ENCODE measurements at regions not wholly inside any gene's neighbourhood (a gene's known extent, or its start where the extent isn't known, plus 50 kb on each side); places are given as distances from the start of the nearest gene placed in this dataset.

DNA sequence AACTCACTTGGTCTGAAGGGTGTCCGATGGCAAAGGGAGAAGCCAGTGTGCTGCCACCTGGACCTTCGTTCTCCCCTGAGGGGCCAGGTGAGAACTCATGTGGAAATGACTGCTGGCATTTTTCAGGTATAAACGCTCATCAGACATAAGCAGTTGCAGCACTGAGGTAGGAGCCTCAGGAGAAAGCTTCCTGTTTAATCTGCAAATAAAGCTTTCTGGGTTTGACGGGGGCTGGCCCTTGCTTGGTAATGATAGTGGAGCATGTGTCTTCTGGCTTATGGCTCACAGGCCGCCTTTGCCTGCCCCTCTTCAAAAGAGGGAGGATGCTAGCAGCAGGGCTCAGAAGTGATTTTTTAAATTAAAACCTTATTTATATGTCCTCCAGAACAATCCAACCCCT, 122.1 kb upstream of the SLC24A3 start:
- Mint-ChIP-seq H3K4me3 (no peak overlapping the region), H3K4me1 (no peaks in the 10 kb centered on the region), H3K27ac (no peak overlapping the region), H3K36me3 (no peaks in the 10 kb centered on the region), H3K9me3 (no peaks in the 10 kb centered on the region)
- ATAC-seq (no peak), DNase-seq (ENCODE audit: low spot score in 2 of 2) (no peak)

GRCh38 chr20:19094959-19095541, 117.4 kb upstream of the SLC24A3 start:
- no peak for DNase-seq (ENCODE audit: low spot score in 2 of 2)
- Mint-ChIP-seq H3K4me3 (no peak overlapping the region), H3K27ac (no peak overlapping the region), H3K9me3 (no peaks in the 10 kb centered on the region), H3K4me1 (no peaks in the 10 kb centered on the region), H3K36me3 (no peaks in the 10 kb centered on the region)
- ATAC-seq: peak; percentile 29

DNA sequence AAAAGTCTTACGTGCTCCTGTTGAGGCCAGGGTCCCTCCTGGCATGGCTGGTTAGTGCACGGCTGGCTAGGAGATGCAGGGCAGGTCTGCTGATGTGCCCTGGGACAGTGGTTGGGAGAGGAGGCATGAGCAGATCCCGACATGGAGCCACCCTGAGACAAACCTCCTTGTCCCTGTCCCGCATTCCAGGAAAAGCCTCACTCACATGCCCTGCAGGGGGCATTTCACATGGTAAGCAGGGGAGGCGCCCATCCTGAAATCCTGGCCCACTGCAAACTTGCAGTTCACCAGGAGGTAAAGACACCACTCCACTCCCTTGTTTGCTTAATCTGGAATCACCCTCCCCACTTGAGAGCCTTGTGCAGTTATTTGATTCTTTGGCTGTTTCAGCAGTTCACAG, 116.7 kb upstream of the SLC24A3 start:
- H3K9me3 Mint-ChIP-seq: no peaks in the 10 kb centered on the region
- H3K4me1 Mint-ChIP-seq: no peaks in the 10 kb centered on the region
- H3K4me3 Mint-ChIP-seq: no peak overlapping the region
- ATAC-seq: no peak
- DNase-seq (ENCODE audit: low spot score in 2 of 2): no peak
- H3K27ac Mint-ChIP-seq: no peak overlapping the region
- H3K36me3 Mint-ChIP-seq: no peaks in the 10 kb centered on the region

GRCh38 chr20:19096843-19097242, 115.6 kb upstream of the SLC24A3 start:
- Mint-ChIP-seq H3K27ac (no peak overlapping the region), H3K4me3 (no peak overlapping the region), H3K36me3 (no peaks in the 10 kb centered on the region), H3K4me1 (no peaks in the 10 kb centered on the region), H3K9me3 (no peaks in the 10 kb centered on the region)
- DNase-seq (ENCODE audit: low spot score in 2 of 2) (no peak), ATAC-seq (no peak)

DNA sequence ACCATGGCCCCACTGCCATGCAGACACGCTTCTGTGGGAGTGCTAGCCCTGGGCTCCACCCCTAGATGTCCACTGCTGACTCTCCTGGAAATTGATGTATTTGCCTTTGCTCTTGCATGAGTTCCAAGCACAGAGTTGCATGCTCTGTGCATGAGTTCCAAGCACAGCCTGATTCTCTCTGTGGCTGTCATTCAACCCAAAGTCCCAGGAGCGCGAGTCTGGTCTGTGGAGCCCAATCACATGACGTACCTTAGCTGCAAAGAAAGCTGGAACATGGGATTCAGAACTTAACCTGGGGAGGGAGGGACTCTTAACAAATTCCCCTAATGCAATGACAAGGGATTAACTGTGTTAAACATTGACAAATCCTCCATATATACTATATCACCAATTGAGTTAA, 114.3 kb upstream of the SLC24A3 start:
- Mint-ChIP-seq H3K27ac (no peak overlapping the region), H3K4me3 (no peak overlapping the region), H3K4me1 (no peaks in the 10 kb centered on the region), H3K36me3 (no peaks in the 10 kb centered on the region), H3K9me3 (no peaks in the 10 kb centered on the region)
- ATAC-seq: no peak
- DNase-seq (ENCODE audit: low spot score in 2 of 2): no peak

DNA sequence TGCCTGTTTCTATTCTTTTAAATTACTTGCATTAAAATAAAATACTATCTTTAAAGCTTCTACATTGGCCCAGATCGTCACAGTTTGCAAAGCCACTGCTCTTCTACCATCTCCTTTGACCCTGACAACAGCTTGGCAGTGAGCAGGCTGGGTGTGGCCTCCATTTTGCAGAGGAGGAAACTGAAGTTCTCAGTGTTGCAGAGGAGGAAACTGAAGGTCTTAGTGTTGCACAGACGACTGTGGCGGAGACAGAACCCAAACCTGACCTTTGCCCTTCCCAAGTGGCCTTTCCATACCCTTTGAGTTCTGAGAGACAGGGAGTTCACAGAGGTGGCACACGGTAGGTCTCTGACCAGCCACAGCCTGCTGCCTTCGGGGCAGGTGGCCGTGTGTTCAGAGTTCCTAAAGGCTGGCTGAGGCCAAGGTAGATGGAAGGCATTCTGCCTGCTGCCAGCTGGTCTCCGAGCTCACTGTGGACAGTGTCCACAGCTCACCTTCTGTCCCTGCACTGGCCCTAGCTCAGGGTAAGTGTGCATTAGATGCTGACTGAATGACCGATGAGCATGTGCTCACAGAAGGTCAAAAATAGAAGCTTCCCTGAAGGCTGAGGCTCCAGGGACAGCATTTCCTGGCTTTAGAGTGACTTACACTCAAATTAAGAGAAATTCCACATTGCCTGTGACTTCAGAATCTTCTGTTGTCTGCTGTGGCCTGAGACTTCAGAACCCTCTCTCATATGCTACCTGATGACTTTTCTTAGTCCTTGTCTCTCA, 113.5 kb upstream of the SLC24A3 start:
- H3K9me3 Mint-ChIP-seq: no peaks in the 10 kb centered on the region
- H3K27ac Mint-ChIP-seq: no peak overlapping the region
- no peak overlapping the region for H3K4me3 Mint-ChIP-seq
- no peaks in the 10 kb centered on the region for H3K4me1 Mint-ChIP-seq
- DNase-seq (ENCODE audit: low spot score in 2 of 2) (no peak), ATAC-seq (no peak)
- H3K36me3 Mint-ChIP-seq: no peaks in the 10 kb centered on the region

GRCh38 chr20:19099596-19100545, 112.6 kb upstream of the SLC24A3 start:
- no peak for ATAC-seq
- no peak overlapping the region for H3K27ac Mint-ChIP-seq
- H3K4me3 Mint-ChIP-seq: no peak overlapping the region
- H3K9me3 Mint-ChIP-seq: no peaks in the 10 kb centered on the region
- no peaks in the 10 kb centered on the region for H3K4me1 Mint-ChIP-seq
- no peaks in the 10 kb centered on the region for H3K36me3 Mint-ChIP-seq
- DNase-seq (ENCODE audit: low spot score in 2 of 2): no peak

- H3K9me3 Mint-ChIP-seq: no peaks in the 10 kb centered on the region
- ATAC-seq: no peak
- H3K27ac Mint-ChIP-seq: no peak overlapping the region
- H3K4me1 Mint-ChIP-seq: no peaks in the 10 kb centered on the region
- no peak for DNase-seq (ENCODE audit: low spot score in 2 of 2)
- no peaks in the 10 kb centered on the region for H3K36me3 Mint-ChIP-seq
- H3K4me3 Mint-ChIP-seq: no peak overlapping the region
Measured at GRCh38 chr20:19100975-19101374, 111.5 kb upstream of the SLC24A3 start.

- no peak for DNase-seq (ENCODE audit: low spot score in 2 of 2)
- ATAC-seq: no peak
- Mint-ChIP-seq H3K4me1 (no peaks in the 10 kb centered on the region), H3K4me3 (no peak overlapping the region), H3K27ac (no peak overlapping the region), H3K36me3 (no peaks in the 10 kb centered on the region), H3K9me3 (no peaks in the 10 kb centered on the region)
Measured at GRCh38 chr20:19104186-19104585, 108.3 kb upstream of the SLC24A3 start.

GRCh38 chr20:19108155-19108554, 104.3 kb upstream of the SLC24A3 start:
- H3K36me3 Mint-ChIP-seq: no peaks in the 10 kb centered on the region
- DNase-seq (ENCODE audit: low spot score in 2 of 2) (no peak), ATAC-seq (no peak)
- no peak overlapping the region for H3K27ac Mint-ChIP-seq
- no peak overlapping the region for H3K4me3 Mint-ChIP-seq
- no peaks in the 10 kb centered on the region for H3K9me3 Mint-ChIP-seq
- H3K4me1 Mint-ChIP-seq: no peaks in the 10 kb centered on the region

GRCh38 chr20:19110285-19110684, 102.2 kb upstream of the SLC24A3 start:
- ATAC-seq (no peak), DNase-seq (ENCODE audit: low spot score in 2 of 2) (no peak)
- H3K9me3 Mint-ChIP-seq: no peaks in the 10 kb centered on the region
- no peaks in the 10 kb centered on the region for H3K36me3 Mint-ChIP-seq
- no peak overlapping the region for H3K27ac Mint-ChIP-seq
- H3K4me3 Mint-ChIP-seq: no peak overlapping the region
- no peaks in the 10 kb centered on the region for H3K4me1 Mint-ChIP-seq

DNA sequence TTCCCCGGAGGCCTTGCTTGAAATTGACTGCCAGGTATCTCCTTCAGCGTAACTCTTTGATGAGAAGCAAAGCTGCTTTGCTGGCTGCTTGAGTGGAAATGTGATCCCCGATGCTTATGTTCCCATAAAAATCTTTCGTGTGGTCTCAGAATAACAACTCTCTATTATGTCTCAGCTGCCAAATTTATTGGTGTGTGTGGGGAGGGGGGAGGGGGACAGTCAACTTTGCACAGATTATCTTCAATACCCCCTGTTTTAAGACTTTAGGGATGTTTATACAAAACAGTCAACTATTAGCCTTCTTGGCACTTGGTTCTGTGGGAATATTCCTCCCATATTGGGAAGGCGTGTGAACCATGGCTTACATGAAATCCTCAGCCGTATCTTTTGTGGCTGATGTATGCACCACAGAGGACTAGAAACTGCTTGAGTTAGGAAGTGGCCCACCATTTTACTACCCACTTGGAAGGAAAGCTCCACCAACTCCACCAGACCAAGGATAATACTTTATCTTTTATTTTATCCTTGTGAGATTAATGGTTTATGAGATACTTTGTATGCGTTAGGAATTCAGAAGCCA, 101.5 kb upstream of the SLC24A3 start:
- ATAC-seq (no peak), DNase-seq (ENCODE audit: low spot score in 2 of 2) (no peak)
- H3K9me3 Mint-ChIP-seq: no peaks in the 10 kb centered on the region
- H3K36me3 Mint-ChIP-seq: no peaks in the 10 kb centered on the region
- H3K4me3 Mint-ChIP-seq: no peak overlapping the region
- H3K27ac Mint-ChIP-seq: no peak overlapping the region
- H3K4me1 Mint-ChIP-seq: no peaks in the 10 kb centered on the region

DNA sequence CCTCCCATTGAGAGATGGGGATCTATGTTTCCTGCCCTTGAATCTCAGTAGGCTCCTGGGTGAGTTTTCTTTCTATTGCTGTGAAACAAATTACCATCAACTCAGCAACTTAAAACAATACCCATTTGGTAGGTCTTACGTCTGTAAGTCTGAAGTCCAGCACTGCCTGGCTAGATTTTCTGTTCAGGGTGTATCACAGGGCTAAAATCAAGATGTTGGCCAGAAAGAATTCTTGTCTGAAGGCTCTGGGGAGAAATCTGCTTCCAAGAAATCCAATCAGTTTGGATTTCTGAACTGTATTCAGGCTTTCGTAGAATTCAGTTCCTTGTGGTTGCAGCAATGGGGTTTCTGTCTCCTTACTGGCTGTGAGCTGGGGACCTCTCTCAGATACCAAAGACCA, 99.6 kb upstream of the SLC24A3 start:
- Mint-ChIP-seq H3K4me3 (no peak overlapping the region), H3K36me3 (no peaks in the 10 kb centered on the region), H3K4me1 (no peaks in the 10 kb centered on the region), H3K9me3 (peaks cover 3% of the 10 kb centered on the region), H3K27ac (no peak overlapping the region)
- DNase-seq (ENCODE audit: low spot score in 2 of 2) (no peak), ATAC-seq (no peak)

DNA sequence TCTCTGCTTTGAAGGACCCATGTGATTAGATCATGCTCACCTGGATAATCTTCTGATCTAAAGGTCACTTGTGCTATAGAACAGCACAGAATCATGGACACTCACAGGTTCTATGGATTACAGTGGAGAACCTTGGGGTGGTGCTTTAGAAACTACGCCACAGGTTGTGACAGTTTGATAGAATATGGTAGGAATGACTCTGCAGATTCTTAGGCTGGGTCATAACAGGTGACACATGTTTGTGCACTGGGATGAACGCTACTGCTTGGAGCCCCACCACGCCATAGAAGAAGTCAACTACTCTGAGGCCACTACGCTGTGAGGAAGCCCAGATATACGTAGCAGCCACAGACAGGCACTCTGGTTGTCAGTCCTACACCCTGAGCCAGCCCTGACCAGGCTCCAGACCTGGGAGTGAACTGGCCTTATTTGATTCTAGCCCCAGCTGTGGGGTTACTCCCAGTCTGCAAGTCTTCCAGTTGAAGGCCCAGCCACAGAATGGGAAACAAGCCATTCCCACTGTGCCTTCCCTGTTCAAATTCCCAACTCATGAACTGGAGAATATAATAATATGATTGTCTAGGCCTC, 99.0 kb upstream of the SLC24A3 start:
- Mint-ChIP-seq H3K27ac (no peak overlapping the region), H3K36me3 (no peaks in the 10 kb centered on the region), H3K4me3 (no peak overlapping the region), H3K4me1 (no peaks in the 10 kb centered on the region), H3K9me3 (peaks cover 3% of the 10 kb centered on the region)
- ATAC-seq (no peak), DNase-seq (ENCODE audit: low spot score in 2 of 2) (no peak)

GRCh38 chr20:19114410-19114809, 98.0 kb upstream of the SLC24A3 start:
- Mint-ChIP-seq H3K36me3 (no peaks in the 10 kb centered on the region), H3K27ac (no peak overlapping the region), H3K9me3 (peaks cover 3% of the 10 kb centered on the region), H3K4me3 (no peak overlapping the region), H3K4me1 (no peaks in the 10 kb centered on the region)
- DNase-seq (ENCODE audit: low spot score in 2 of 2) (no peak), ATAC-seq (no peak)

All from stimulated activated effector memory CD8-positive, alpha-beta T cell treated with anti-CD3 and anti-CD28 coated beads, Interleukin-12 subunit alpha, Interleukin-12 subunit beta, amount 100 ng/mL, for 72 hours (primary cell).